ENCODE measurements at regions not wholly inside any gene's neighbourhood (a gene's known extent, or its start where the extent isn't known, plus 50 kb on each side); places are given as distances from the start of the nearest gene placed in this dataset.

- no peak for DNase-seq (ENCODE audit: low spot score)
Measured at GRCh38 chr4:25531272-25531671, 124.4 kb upstream of the SLC34A2 start.

GRCh38 chr4:25532591-25532990 is 123.1 kb upstream of the SLC34A2 start:
- no peak for DNase-seq (ENCODE audit: low spot score)

GRCh38 chr4:25533256-25533655 is 122.4 kb upstream of the SLC34A2 start:
- no peak for DNase-seq (ENCODE audit: low spot score)

- DNase-seq (ENCODE audit: low spot score): no peak
Measured at GRCh38 chr4:25535278-25535677, 120.4 kb upstream of the SLC34A2 start.

- no peak for DNase-seq (ENCODE audit: low spot score)
Measured at GRCh38 chr4:25535701-25536473, 119.8 kb upstream of the SLC34A2 start.

GRCh38 chr4:25536564-25537320 is 118.9 kb upstream of the SLC34A2 start:
- DNase-seq (ENCODE audit: low spot score): no peak

GRCh38 chr4:25538430-25538829 is 117.2 kb upstream of the SLC34A2 start:
- DNase-seq (ENCODE audit: low spot score): no peak

- DNase-seq (ENCODE audit: low spot score): no peak
Measured at GRCh38 chr4:25539241-25539640, 116.4 kb upstream of the SLC34A2 start.

- DNase-seq (ENCODE audit: low spot score): no peak
Measured at GRCh38 chr4:25540734-25541133, 114.9 kb upstream of the SLC34A2 start.

GRCh38 chr4:25547343-25547742 is 108.3 kb upstream of the SLC34A2 start:
- no peak for DNase-seq (ENCODE audit: low spot score)

GRCh38 chr4:25549413-25549812 is 106.2 kb upstream of the SLC34A2 start:
- DNase-seq (ENCODE audit: low spot score): no peak

- DNase-seq (ENCODE audit: low spot score): no peak
Measured at GRCh38 chr4:25550376-25551030, 105.1 kb upstream of the SLC34A2 start.

GRCh38 chr4:25551605-25552004 is 104.0 kb upstream of the SLC34A2 start:
- no peak for DNase-seq (ENCODE audit: low spot score)

- DNase-seq (ENCODE audit: low spot score): peak; percentile 32
Measured at GRCh38 chr4:25552580-25553271, 102.9 kb upstream of the SLC34A2 start.

- no peak for DNase-seq (ENCODE audit: low spot score)
Measured at GRCh38 chr4:25559508-25559907, 96.1 kb upstream of the SLC34A2 start.

GRCh38 chr4:25560605-25561004 is 95.0 kb upstream of the SLC34A2 start:
- no peak for DNase-seq (ENCODE audit: low spot score)

- DNase-seq (ENCODE audit: low spot score): no peak
Measured at GRCh38 chr4:25563071-25563564, 92.5 kb upstream of the SLC34A2 start.

GRCh38 chr4:25564836-25565235 is 90.8 kb upstream of the SLC34A2 start:
- DNase-seq (ENCODE audit: low spot score): no peak

GRCh38 chr4:25567253-25567652 is 88.4 kb upstream of the SLC34A2 start:
- no peak for DNase-seq (ENCODE audit: low spot score)

- DNase-seq (ENCODE audit: low spot score): no peak
Measured at GRCh38 chr4:25569716-25570115, 85.9 kb upstream of the SLC34A2 start.

GRCh38 chr4:25575611-25576010 is 80.0 kb upstream of the SLC34A2 start:
- no peak for DNase-seq (ENCODE audit: low spot score)

GRCh38 chr4:25578432-25578831 is 77.2 kb upstream of the SLC34A2 start:
- DNase-seq (ENCODE audit: low spot score): peak; percentile 11
